Vagina (tissue), 2 donors: ENCODE measurements at regions not wholly inside any gene's neighbourhood (a gene's known extent, or its start where the extent isn't known, plus 50 kb on each side); places are given as distances from the start of the nearest gene placed in this dataset.
"Not testable (repeated sequence)": the region's sequence is repeated elsewhere in the genome, so short reads cannot be mapped to it uniquely, and the experiment has no call there.

Experiments used
- CTCF ChIP-seq, 3 experiments: fragments of 450-650 bp in 2 of 3; fragments of 200-600 bp in 1 of 3; sonication (generic) in 1 of 3; IDR thresholded peaks; one replicate each; pipeline ENCODE4 v1.5.1; 2017 to 2019; ENCODE audit warnings: antibody characterized with exemption in 3 of 3, mild to moderate bottlenecking in 2 of 3, moderate library complexity in 2 of 3
- POLR2AphosphoS5 ChIP-seq, 2 donors: sonication (generic); formaldehyde crosslinking; IDR thresholded peaks; one replicate each; pipeline ENCODE4 v1.9.0; 2017; ENCODE audit warnings: antibody characterized with exemption in 2 of 2, mild to moderate bottlenecking in 2 of 2, low read depth in 1 of 2; ENCODE audit not compliant: insufficient read depth in 1 of 2

DNA sequence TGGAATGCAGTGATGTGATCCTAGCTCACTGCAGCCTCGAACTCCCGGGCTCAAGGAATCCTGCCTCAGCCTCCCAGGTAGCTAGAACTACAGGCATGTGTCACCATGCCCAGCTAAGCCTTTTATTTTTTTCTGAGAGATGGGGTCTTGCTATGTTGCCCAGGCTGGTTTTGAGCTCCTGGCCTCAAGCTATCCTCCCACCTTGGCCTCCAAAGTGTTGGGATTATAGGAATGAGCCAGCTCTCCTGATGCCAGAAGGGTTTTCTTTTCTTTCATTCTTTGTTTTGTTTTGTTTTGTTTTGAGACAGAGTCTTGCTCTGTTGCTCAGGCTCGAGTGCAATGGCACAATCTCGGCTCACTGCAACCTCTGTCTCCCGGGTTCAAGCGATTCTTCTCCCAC, 68.6 kb upstream of the WNT4 start:
- not testable (repeated sequence) for TF ChIP-seq CTCF (IDR thresholded peaks at IDR 0.05); POLR2AphosphoS5 (IDR thresholded peaks at IDR 0.05; ENCODE audit: insufficient read depth in 1 of 2, low read depth in 1 of 2)
